Inferior parietal cortex (tissue), 1 donor: ENCODE measurements at regions not wholly inside any gene's neighbourhood (a gene's known extent, or its start where the extent isn't known, plus 50 kb on each side); places are given as distances from the start of the nearest gene placed in this dataset.

Experiments used
- DNase-seq: peaks from one replicate; pipeline ENCODE4 v3.0.0-alpha.2; 2016; ENCODE audit errors: extremely low spot score

GRCh38 chr5:145365464-145365863 is 469.7 kb downstream of the PRELID2 start:
- no peak for DNase-seq

DNA sequence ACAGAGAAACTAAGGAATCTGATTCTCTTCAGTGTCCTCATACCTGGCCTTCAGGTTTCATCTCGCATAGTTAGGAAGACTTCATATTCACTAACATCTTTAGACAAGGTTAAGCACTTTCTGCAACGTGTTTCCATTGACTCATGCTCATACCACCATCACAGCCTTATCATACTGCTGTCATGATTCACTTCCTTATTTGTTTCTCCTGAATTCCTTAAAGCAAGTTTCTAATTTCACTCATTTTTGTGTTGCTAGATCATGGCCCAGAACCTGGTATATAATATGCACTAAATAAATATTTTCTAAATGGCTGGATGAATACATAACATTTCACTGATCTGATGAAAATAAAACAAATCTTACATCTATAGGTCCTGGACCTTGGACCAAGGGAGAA is 472.9 kb downstream of the PRELID2 start:
- no peak for DNase-seq

DNA sequence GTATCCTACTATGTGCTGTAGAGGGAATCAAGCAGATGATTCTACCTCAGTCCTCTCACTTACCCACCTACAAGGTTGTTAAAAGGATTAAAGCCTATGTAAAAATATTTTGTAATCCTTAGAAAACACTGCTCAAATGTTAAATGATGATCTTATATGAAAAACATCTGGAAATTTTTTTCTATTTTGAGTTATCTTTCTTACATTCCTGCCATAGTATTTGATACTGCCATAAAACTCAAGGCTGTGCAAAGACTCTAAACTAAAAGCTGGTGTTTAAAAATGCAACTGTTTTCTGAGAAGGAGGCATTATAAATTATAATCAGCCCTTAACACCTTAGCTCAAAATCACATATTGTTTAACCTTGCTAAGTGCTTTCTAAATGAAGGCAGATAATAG is 474.2 kb downstream of the PRELID2 start:
- no peak for DNase-seq

DNA sequence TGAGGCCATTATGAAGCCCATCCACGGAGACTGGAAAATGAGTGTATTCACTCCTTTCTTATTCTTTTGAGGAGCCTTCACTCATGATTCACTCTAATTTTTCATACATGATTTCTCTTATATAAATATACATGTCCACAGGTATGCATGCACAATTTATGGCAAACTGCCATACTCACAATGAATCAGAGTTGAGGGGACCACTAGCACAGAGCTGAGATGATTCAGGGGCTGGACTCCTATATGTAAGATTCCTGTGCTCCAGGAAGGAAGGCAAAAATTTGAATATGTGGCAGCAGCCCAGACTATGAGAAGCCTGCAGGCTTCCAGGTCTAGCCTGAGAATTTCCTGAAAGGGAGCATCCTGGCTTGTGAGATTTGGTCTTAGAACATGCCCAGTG is 484.6 kb downstream of the PRELID2 start:
- DNase-seq: no peak

DNA sequence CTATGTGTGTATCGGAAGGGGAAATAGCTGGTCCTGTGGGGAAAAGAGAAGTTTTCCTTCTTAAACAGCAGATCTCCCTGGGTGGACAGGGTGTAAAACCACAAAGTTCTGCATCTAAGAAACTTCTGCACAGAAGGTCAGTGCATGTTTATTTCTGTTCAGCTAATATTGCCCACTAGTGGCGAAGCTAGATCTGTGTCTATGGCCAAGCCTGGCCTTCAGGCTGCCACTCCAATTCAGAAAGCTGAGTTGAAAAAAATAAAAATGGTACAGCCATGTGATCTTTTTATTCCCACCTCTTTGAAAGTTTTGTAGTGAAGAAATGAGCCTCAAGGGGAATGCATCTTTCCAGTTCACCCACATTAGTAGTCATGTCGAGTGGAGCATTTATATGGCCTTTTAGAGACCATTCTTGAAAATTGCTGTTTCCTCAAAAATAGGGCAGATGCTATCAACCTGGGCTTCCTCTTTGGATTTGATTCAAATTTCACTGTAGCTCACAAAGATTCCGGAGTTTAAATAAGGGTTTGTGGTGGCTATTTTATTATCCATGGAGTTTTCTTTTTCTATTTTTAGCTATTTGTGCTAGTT is 488.0 kb downstream of the PRELID2 start:
- DNase-seq: peak; percentile 17

GRCh38 chr5:145345511-145346287 is 489.4 kb downstream of the PRELID2 start:
- DNase-seq: no peak

GRCh38 chr5:145341842-145342241 is 493.3 kb downstream of the PRELID2 start:
- DNase-seq: no peak

- DNase-seq: no peak
Observed at GRCh38 chr5:145340099-145340498, 495.0 kb downstream of the PRELID2 start.

DNA sequence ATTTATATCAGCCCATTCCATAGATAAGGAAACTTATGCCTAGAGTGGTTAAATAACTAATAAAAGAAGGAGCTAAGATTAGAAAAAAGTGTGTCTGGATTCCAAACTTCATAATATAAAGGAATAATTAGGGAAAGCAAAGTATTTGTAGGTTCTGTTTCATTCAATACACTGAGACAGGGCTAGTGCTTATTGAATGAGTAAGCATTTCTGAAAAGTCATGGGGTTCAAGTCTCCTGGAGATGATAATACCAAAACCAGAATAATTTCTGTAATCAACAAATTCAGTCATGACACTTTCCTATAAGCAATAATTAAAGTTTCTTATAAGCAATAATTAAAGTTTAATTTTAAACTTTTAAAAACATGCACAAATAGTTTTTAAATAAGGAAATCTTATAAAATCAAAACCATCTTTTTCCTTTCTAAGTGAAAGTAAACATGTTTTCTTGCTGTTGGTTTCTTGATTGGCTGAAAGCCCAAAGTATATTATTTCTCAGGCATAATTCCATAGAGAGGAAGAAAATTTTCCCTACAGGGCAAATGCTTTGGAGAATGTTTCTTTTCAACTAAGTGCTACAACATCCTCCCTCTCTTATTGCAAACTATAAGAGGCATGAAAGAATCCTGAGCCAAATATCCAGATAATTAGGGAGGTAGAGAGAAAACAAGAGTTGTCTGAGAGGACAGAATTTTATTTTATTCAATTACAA is 510.2 kb downstream of the PRELID2 start:
- no peak for DNase-seq

DNA sequence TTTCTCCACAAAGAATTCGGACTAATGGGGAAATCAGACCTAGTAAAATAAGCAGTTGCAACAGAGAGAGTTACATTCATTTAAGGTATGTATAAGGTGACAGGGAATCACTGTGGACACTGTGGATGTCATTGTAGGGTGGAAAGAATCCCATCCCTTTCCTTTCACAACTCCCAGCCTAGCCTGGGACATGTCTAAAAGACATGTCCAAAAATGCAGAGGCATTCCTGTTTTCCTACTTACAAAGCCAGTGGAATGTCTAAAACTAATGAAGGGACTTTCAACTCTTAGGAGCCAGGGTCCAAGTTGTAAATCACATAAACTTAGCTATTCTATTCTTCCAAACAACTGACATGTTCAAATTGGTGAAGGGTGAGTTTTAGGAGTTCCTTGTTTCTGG is 511.0 kb downstream of the PRELID2 start:
- DNase-seq: no peak

DNA sequence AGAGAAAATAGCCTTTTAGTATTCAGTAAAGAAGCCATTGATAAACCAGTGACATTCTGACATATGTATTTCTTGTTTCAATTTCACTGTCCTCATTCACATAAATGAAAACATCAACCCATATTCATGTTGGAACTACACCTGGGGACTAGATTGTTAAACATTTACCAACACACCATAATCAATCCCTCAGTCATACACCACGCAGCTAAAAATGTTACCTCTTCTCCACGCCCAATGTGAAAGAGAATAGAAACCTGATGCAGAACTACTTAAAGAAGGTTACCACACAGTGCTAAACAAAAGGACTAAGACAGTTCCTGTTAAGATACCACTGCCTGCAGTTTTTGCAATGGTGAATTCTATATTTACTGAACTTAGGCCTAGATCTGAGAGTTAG is 518.9 kb downstream of the PRELID2 start:
- DNase-seq: no peak

- no peak for DNase-seq
Observed at GRCh38 chr5:145307866-145308382, 527.2 kb downstream of the PRELID2 start.

- DNase-seq: no peak
Observed at GRCh38 chr5:145295236-145295835, 539.8 kb downstream of the PRELID2 start.

DNA sequence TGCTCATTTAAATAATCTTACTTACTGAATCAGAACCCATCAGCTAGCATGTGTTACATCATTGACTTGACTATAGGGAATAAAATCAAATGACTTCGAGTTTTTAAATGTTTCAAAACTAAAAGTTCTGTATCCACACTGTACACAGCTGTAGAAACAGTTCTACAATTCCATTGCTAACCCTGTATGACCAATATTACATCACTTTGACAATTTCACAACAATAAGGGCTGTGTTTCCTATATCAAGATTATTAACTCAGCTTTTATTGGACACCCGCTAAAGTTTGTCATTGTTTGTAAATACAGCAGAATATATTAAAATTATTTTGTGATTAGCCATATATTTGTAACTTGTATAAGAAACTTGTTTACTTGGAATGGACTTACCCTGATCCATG is 540.8 kb downstream of the PRELID2 start:
- no peak for DNase-seq

DNA sequence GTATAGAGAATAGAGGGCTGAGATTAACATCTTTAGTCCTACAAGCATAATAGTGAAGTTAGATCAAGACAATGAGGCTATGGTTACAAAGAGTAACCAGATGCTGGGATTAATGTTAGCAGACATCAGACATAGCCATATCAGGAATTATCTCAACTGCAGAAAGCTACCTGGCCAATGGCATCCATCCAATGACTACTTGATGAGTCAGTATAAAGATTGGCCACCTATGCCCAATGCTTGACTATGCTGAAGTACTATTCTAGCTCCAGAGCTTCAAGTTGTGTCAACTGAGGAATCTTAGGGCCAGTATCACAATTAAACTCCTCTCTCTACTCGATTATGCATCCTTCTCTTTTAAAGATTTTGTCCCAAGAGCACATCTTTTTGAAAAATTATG is 541.4 kb downstream of the PRELID2 start:
- no peak for DNase-seq

DNA sequence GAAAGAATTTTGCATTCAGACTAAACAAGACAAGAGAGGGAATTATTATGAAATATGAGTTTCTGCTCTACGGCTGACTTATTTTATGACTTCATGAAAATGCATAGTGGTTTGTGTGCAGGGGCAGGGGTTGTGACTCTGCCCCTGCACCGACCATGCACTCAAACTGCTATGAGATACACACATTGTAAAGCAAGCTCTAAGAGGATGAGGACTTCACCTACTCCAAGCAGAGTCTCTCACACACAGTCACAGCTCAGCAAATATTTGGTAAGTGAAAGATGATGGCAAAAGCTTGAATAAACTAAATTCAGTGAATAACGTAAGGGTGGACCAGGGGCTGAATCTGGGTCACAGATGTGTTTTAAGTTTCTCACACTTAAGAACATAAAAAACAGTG is 542.9 kb downstream of the PRELID2 start:
- DNase-seq: no peak

DNA sequence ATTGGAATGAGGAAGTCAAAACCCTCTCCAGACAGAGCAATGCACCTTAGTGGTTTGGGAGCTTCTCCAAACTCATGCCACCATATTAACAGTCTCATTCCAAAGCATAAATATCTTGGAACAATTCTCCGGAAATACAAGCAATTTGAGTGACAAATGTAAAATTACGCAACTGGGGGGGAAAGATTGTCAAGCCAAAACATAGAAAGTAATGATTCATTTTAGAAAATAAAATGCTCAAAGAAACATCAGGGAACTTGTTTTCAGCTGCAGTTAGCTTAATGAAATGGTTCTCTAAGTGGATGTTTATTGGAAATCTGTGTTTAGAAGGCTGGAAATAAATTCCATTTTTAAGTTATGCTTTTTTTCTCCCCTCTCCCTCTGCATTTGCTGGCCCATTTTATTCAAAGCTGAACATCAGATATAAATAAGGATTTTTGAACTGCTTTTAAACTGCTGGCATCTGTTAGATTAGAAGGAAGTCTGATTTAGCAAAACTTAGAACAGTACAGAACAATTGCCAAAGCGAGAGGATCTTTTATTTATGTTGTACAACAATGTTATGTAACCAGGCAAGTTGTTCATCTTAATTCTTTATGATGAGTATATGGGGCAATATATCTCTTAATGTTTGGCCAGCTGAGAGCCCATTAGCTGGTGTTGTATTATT is 551.9 kb downstream of the PRELID2 start:
- DNase-seq: peak; percentile 23

DNA sequence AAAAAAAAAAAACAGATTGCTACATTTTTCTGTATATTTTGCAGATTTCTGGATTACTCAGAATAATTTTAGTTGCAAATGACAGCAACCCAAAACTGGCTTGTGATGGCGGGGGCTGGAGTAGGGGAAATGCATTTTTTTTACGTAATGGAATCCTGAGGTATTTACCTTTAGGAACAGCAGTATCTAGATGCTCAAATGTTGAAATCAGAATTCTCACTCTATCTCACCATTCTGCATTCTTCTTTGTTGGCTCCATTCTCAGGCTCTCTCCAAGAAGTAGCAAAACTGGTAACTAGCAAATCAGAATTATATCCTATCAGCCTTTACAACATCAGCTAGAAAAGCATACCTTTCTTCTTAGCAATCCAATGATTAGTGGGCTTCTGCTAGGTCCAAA is 554.3 kb downstream of the PRELID2 start:
- DNase-seq: no peak

DNA sequence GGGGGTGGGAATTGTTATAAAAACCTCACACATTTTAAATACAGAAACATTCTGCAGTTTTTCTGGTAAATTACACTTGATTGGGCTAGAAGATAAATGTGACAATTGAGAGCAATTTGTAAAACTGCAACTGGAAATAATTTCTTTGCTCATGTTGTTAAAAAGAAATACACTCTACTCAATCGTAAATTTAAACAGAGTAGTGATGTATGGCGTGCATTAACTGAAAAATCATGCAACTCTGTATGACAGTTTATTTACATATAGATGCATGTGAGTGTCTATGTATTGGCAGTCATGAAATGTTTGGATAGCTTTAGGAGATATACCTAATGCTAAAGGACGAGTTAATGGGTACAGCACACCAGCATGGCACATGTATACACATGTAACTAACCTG is 554.9 kb downstream of the PRELID2 start:
- DNase-seq: no peak

DNA sequence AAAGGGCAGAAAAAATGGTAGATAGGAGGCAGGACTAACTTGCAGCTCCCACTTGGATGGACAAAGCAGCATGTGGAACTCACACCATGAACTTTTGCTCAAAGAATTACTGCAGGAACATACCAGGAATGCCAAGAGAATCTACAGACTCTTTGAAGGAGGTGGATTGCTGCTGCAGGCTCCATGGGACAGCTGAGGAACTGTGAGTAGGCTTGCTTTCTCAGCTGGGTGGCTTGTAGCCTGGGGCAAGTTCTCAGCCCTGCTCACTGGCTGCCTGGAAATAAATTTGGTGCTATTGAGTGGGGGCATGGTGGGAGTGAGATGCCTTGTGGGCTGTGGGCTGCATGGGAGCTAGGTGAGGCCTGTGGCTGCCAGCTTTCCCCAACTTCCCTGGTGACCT is 574.5 kb downstream of the PRELID2 start:
- DNase-seq: no peak

- no peak for DNase-seq
Observed at GRCh38 chr5:145247745-145248040, 587.4 kb downstream of the PRELID2 start.
